HEK293 (cell line): ENCODE measurements at regions not wholly inside any gene's neighbourhood (a gene's known extent, or its start where the extent isn't known, plus 50 kb on each side); places are given as distances from the start of the nearest gene placed in this dataset.

Experiments
- CTCF ChIA-PET: fragments of 350-600 bp; formaldehyde crosslinking; extraction: SDS; loops from one replicate; lab custom pipeline; 2021; ENCODE audit warnings: antibody characterized with exemption; lab: Yijun Ruan, JAX
- POLR2A ChIA-PET: fragments of 300-600 bp; formaldehyde crosslinking; extraction: SDS; loops from one replicate; lab custom pipeline; 2020; ENCODE audit warnings: antibody characterized with exemption, inconsistent platforms; lab: Yijun Ruan, JAX
- H3K27ac ChIP-seq: fragments of 200-500 bp; sonication (Bioruptor generic); 2 replicates; pipeline ENCODE4 v1.5.1; 2014; ENCODE audit warnings: low read depth, low read length, control low read depth, inconsistent platforms; ENCODE audit errors: extremely low read depth
- H3K36me3 ChIP-seq, 2 experiments: fragments of 200-500 bp in 1 of 2; sonication (Bioruptor generic) in 1 of 2; 1 replicate in 1 of 2; 2 replicates in 1 of 2; pipeline ENCODE4 v1.5.1; 2014 to 2017; ENCODE audit warnings: inconsistent platforms in 2 of 2, low read length in 2 of 2; ENCODE audit not compliant: control insufficient read depth in 2 of 2, insufficient read depth in 1 of 2
- H3K4me1 ChIP-seq: fragments of 200-500 bp; sonication (Bioruptor generic); 2 replicates; pipeline ENCODE4 v1.5.1; 2014; ENCODE audit warnings: mild to moderate bottlenecking, low read length, inconsistent platforms; ENCODE audit not compliant: control insufficient read depth, insufficient read depth
- H3K4me3 ChIP-seq: 2 replicates; pipeline ENCODE4 v1.5.1; 2011; ENCODE audit warnings: low read depth, mild to moderate bottlenecking, control low read depth, low read length, moderate library complexity
- H3K9me3 ChIP-seq: fragments of 200-500 bp; sonication (Bioruptor generic); 2 replicates; pipeline ENCODE4 v1.5.1; 2014; ENCODE audit warnings: low read depth, low read length, inconsistent platforms; ENCODE audit not compliant: control insufficient read depth, insufficient read depth
- ATF2 ChIP-seq: fragments of 450-650 bp; formaldehyde crosslinking; IDR thresholded peaks from 2 replicates; pipeline ENCODE4 v1.5.1; 2016; ENCODE audit warnings: missing biosample characterization, missing genetic modification characterization, low read depth
- EGR2 ChIP-seq: fragments of 450-650 bp; formaldehyde crosslinking; IDR thresholded peaks from 2 replicates; pipeline ENCODE4 v1.5.1; 2016; ENCODE audit warnings: low read depth, missing biosample characterization, missing genetic modification characterization
- GLIS2 ChIP-seq: fragments of 450-650 bp; formaldehyde crosslinking; IDR thresholded peaks from 2 replicates; pipeline ENCODE4 v1.5.1; 2016; ENCODE audit warnings: missing biosample characterization, missing genetic modification characterization
- KLF16 ChIP-seq: fragments of 450-650 bp; formaldehyde crosslinking; IDR thresholded peaks from 2 replicates; pipeline ENCODE4 v1.5.1; 2017; ENCODE audit warnings: missing biosample characterization, missing genetic modification characterization
- ZBTB21 ChIP-seq: fragments of 450-650 bp; formaldehyde crosslinking; IDR thresholded peaks from 2 replicates; pipeline ENCODE4 v1.5.1; 2017; ENCODE audit warnings: missing biosample characterization, missing genetic modification characterization
- ZBTB49 ChIP-seq: fragments of 450-650 bp; formaldehyde crosslinking; IDR thresholded peaks from 2 replicates; pipeline ENCODE4 v1.5.1; 2016; ENCODE audit warnings: missing biosample characterization, missing genetic modification characterization, low read depth
- ZNF26 ChIP-seq: fragments of 450-650 bp; formaldehyde crosslinking; IDR thresholded peaks from 2 replicates; pipeline ENCODE4 v1.5.1; 2016; ENCODE audit warnings: missing biosample characterization, missing genetic modification characterization
- ZNF341 ChIP-seq: fragments of 450-650 bp; formaldehyde crosslinking; IDR thresholded peaks from 2 replicates; pipeline ENCODE4; 2016; ENCODE audit warnings: low read depth, missing biosample characterization, missing genetic modification characterization
- ZNF362 ChIP-seq: fragments of 450-650 bp; formaldehyde crosslinking; IDR thresholded peaks from 2 replicates; pipeline ENCODE4 v1.5.1; 2016; ENCODE audit warnings: missing biosample characterization, missing genetic modification characterization
- ZNF391 ChIP-seq: fragments of 450-650 bp; formaldehyde crosslinking; IDR thresholded peaks from 2 replicates; pipeline ENCODE4 v1.5.1; 2016; ENCODE audit warnings: low read depth, missing biosample characterization, missing genetic modification characterization, borderline replicate concordance
- ZNF398 ChIP-seq: fragments of 450-650 bp; formaldehyde crosslinking; IDR thresholded peaks from 2 replicates; pipeline ENCODE4 v1.5.1; 2017; ENCODE audit warnings: missing biosample characterization, missing genetic modification characterization
- ZNF449 ChIP-seq: fragments of 450-650 bp; formaldehyde crosslinking; IDR thresholded peaks from 2 replicates; pipeline ENCODE4 v1.5.1; 2017; ENCODE audit warnings: missing biosample characterization, mild to moderate bottlenecking, missing genetic modification characterization, moderate library complexity
- ZNF513 ChIP-seq: fragments of 450-650 bp; IDR thresholded peaks from 2 replicates; pipeline ENCODE4 v1.5.1; 2018; ENCODE audit warnings: missing biosample characterization, missing genetic modification characterization
- ZNF514 ChIP-seq: fragments of 450-650 bp; formaldehyde crosslinking; IDR thresholded peaks from 2 replicates; pipeline ENCODE4 v1.5.1; 2016; ENCODE audit warnings: missing biosample characterization, missing genetic modification characterization
- ZNF529 ChIP-seq: fragments of 450-650 bp; formaldehyde crosslinking; IDR thresholded peaks from 2 replicates; pipeline ENCODE4 v1.5.1; 2017; ENCODE audit warnings: missing genetic modification characterization, missing biosample characterization; ENCODE audit not compliant: insufficient replicate concordance
- ZNF585B ChIP-seq: fragments of 450-650 bp; formaldehyde crosslinking; IDR thresholded peaks from 2 replicates; pipeline ENCODE4 v1.5.1; 2016; ENCODE audit warnings: missing biosample characterization, missing genetic modification characterization
- ZNF639 ChIP-seq: fragments of 450-650 bp; formaldehyde crosslinking; IDR thresholded peaks from 2 replicates; pipeline ENCODE4 v1.5.1; 2016; ENCODE audit warnings: missing biosample characterization, missing genetic modification characterization
- ZNF677 ChIP-seq: fragments of 450-650 bp; IDR thresholded peaks from 2 replicates; pipeline ENCODE4 v1.5.0; 2018; ENCODE audit warnings: missing biosample characterization, mild to moderate bottlenecking, missing genetic modification characterization, moderate library complexity
- ZNF837 ChIP-seq: fragments of 450-650 bp; formaldehyde crosslinking; IDR thresholded peaks from 2 replicates; pipeline ENCODE4 v1.5.1; 2016; ENCODE audit warnings: missing biosample characterization, missing genetic modification characterization
- ZSCAN16 ChIP-seq: fragments of 450-650 bp; formaldehyde crosslinking; IDR thresholded peaks from 2 replicates; pipeline ENCODE4 v1.5.1; 2016; ENCODE audit warnings: missing biosample characterization, missing genetic modification characterization

- Histone ChIP-seq H3K27ac (no peak overlapping the region), H3K9me3 (no peaks in the 10 kb centered on the region), H3K36me3 (no peaks in the 10 kb centered on the region), H3K4me1 (no peaks in the 10 kb centered on the region), H3K4me3 (no peak overlapping the region)
- TF ChIP-seq ZNF449: no peak
- TF ChIP-seq GLIS2 (tag by site-specific recombination): no peak
- TF ChIP-seq ZNF529: no peak
- TF ChIP-seq ZNF585B (tag by site-specific recombination): no peak
- TF ChIP-seq ZNF677 (tag by site-specific recombination): no peak
- no peak for TF ChIP-seq ZNF362 (tag by site-specific recombination)
- TF ChIP-seq ZNF513: no peak
- TF ChIP-seq ZBTB21: no peak
- TF ChIP-seq EGR2: no peak
- CTCF ChIA-PET: no interaction called here
- POLR2A ChIA-PET: no interaction called here
Measured at GRCh38 chr4:33974270-33974669, 2270.0 kb downstream of the ARAP2 start.

GRCh38 chr4:33975995-33976394 is 2268.3 kb downstream of the ARAP2 start:
- POLR2A ChIA-PET: no interaction called here
- TF ChIP-seq ZNF398: no peak
- no peak for TF ChIP-seq ZNF391 (tag by site-specific recombination)
- TF ChIP-seq ATF2 (tag by site-specific recombination): no peak
- TF ChIP-seq ZNF341 (tag by site-specific recombination): no peak
- TF ChIP-seq ZSCAN16: no peak
- TF ChIP-seq ZNF449: no peak
- TF ChIP-seq ZNF26: no peak
- TF ChIP-seq ZNF639 (tag by site-specific recombination): no peak
- no peak for TF ChIP-seq ZNF514 (tag by site-specific recombination)
- no peak for TF ChIP-seq KLF16
- TF ChIP-seq ZNF837 (tag by site-specific recombination): no peak
- TF ChIP-seq ZBTB49 (tag by site-specific recombination): no peak

More at GRCh38 chr4:33975995-33976394, 2268.3 kb downstream of the ARAP2 start:
- Histone ChIP-seq H3K4me3 (no peak overlapping the region), H3K36me3 (no peaks in the 10 kb centered on the region), H3K4me1 (no peaks in the 10 kb centered on the region), H3K27ac (no peak overlapping the region), H3K9me3 (no peaks in the 10 kb centered on the region)
- CTCF ChIA-PET: no interaction called here
